H1 (cell line): ENCODE measurements at regions not wholly inside any gene's neighbourhood (a gene's known extent, or its start where the extent isn't known, plus 50 kb on each side); places are given as distances from the start of the nearest gene placed in this dataset.

Experiments used
- CTCF ChIA-PET: fragments of 300-600 bp; sonication (Branson Sonifier 250); formaldehyde crosslinking; loops from one replicate; lab custom pipeline; 2021; ENCODE audit not compliant: partially characterized antibody; lab: Charles Lee
- POLR2A ChIA-PET: fragments of 300-600 bp; sonication (Branson Sonifier 250); formaldehyde crosslinking; loops from one replicate; lab custom pipeline; 2021; ENCODE audit warnings: inconsistent platforms; ENCODE audit not compliant: partially characterized antibody; lab: Charles Lee
- DNase-seq, 2 experiments: peaks; one replicate each; pipeline versions ENCODE4 v3.0.0 to v3.0.0-alpha.2; 2010 to 2022; ENCODE audit warnings: low spot score in 2 of 2, low read depth in 1 of 2, mixed read lengths in 1 of 2
- FAIRE-seq: peaks from 2 replicates; lab custom pipeline; 2011; peaks lifted over from hg19 to GRCh38; lab: Jason Lieb, UNC
- H2AFZ ChIP-seq: 2 replicates; pipeline ENCODE4 v1.8.1; 2012; ENCODE audit warnings: low read length, inconsistent platforms
- H2AK5ac ChIP-seq: 2 replicates; pipeline ENCODE4 v1.6.1; 2013; ENCODE audit warnings: low read depth, low read length
- H2BK120ac ChIP-seq: replicated peaks from 2 replicates; pipeline ENCODE3; 2013; ENCODE audit warnings: low read depth, low read length, inconsistent platforms
- H2BK12ac ChIP-seq: 2 replicates; pipeline ENCODE4 v1.6.1; 2013; ENCODE audit warnings: low read depth, low read length
- H2BK15ac ChIP-seq: 2 replicates; pipeline ENCODE4 v1.6.1; 2013; ENCODE audit warnings: low read length
- H2BK20ac ChIP-seq: 2 replicates; pipeline ENCODE4 v1.6.1; 2013; ENCODE audit warnings: low read length
- H2BK5ac ChIP-seq: 2 replicates; pipeline ENCODE4 v1.6.1; 2013; ENCODE audit warnings: low read depth, low read length
- H3K14ac ChIP-seq: 2 replicates; pipeline ENCODE4 v1.6.1; 2013; ENCODE audit warnings: inconsistent platforms; ENCODE audit not compliant: insufficient read length
- H3K18ac ChIP-seq: 2 replicates; pipeline ENCODE4 v1.6.1; 2013; ENCODE audit warnings: low read length; ENCODE audit errors: extremely low read depth
- H3K23ac ChIP-seq: 2 replicates; pipeline ENCODE4 v1.6.1; 2013; ENCODE audit warnings: inconsistent platforms; ENCODE audit not compliant: insufficient read length
- H3K23me2 ChIP-seq: 2 replicates; pipeline ENCODE4 v1.6.1; 2013; ENCODE audit warnings: low read depth, low read length
- H3K27ac ChIP-seq: 2 replicates; pipeline ENCODE4 v1.6.1; 2011; ENCODE audit warnings: low read depth, low read length, inconsistent platforms
- H3K27me3 ChIP-seq, 4 experiments: replicated peaks in 1 of 4; 1 replicate in 1 of 4; 2 replicates in 3 of 4; pipeline versions ENCODE4 v1.6.1 to v1.8.1; 2011 to 2013; ENCODE audit warnings: low read length in 3 of 4, mild to moderate bottlenecking in 3 of 4, inconsistent platforms in 2 of 4, mixed read lengths in 2 of 4, moderate library complexity in 1 of 4; ENCODE audit not compliant: control insufficient read depth in 3 of 4, insufficient read depth in 3 of 4; ENCODE audit errors: extremely low read depth in 1 of 4
- H3K36me3 ChIP-seq, 4 experiments: 2 replicates each; pipeline versions ENCODE4 v1.6.1 to v1.8.1; 2011 to 2013; ENCODE audit warnings: mild to moderate bottlenecking in 4 of 4, low read length in 3 of 4, moderate library complexity in 2 of 4, control low read depth in 1 of 4, inconsistent platforms in 1 of 4; ENCODE audit not compliant: insufficient read depth in 4 of 4, control insufficient read depth in 2 of 4
- H3K4ac ChIP-seq: replicated peaks from 2 replicates; pipeline ENCODE3; 2013; ENCODE audit warnings: low read length, low read depth, mixed read lengths, inconsistent platforms; ENCODE audit not compliant: insufficient read length
- H3K4me1 ChIP-seq, 4 experiments: replicated peaks in 1 of 4; 1 replicate in 1 of 4; 2 replicates in 3 of 4; pipeline versions ENCODE4 v1.6.1 to v1.8.1; 2011 to 2013; ENCODE audit warnings: low read length in 3 of 4, inconsistent platforms in 2 of 4, mixed read lengths in 1 of 4; ENCODE audit not compliant: insufficient read depth in 4 of 4, control insufficient read depth in 3 of 4
- H3K4me2 ChIP-seq, 2 experiments: 2 replicates each; pipeline versions ENCODE4 v1.6.1 to v1.8.1; 2011 to 2013; ENCODE audit warnings: low read depth in 2 of 2, low read length in 2 of 2, control low read depth in 1 of 2, inconsistent platforms in 1 of 2, mild to moderate bottlenecking in 1 of 2; ENCODE audit not compliant: insufficient read depth in 1 of 2
- H3K4me3 ChIP-seq, 4 experiments: fragments of 200-600, 300-600 bp in 1 of 4; sonication (generic), shearing (Covaris generic), sonication (Bioruptor Twin) in 1 of 4; 2 replicates each; pipeline versions ENCODE4 v1.5.1 to v1.8.1; 2011 to 2016; ENCODE audit warnings: low read length in 4 of 4, low read depth in 3 of 4, control low read depth in 2 of 4, inconsistent platforms in 2 of 4, mild to moderate bottlenecking in 2 of 4, mixed read lengths in 1 of 4, moderate library complexity in 1 of 4; ENCODE audit not compliant: insufficient read depth in 2 of 4; ENCODE audit errors: extremely low read depth in 1 of 4
- H3K56ac ChIP-seq: replicated peaks from 2 replicates; pipeline ENCODE3; 2013; ENCODE audit warnings: low read depth, mild to moderate bottlenecking, mixed read lengths, low read length, inconsistent platforms; ENCODE audit not compliant: insufficient read length
- H3K79me1 ChIP-seq: 2 replicates; pipeline ENCODE4 v1.6.1; 2013; ENCODE audit warnings: low read depth, low read length, control low read depth
- H3K79me2 ChIP-seq, 2 experiments: 2 replicates each; pipeline versions ENCODE4 v1.6.1 to v1.8.1; 2012 to 2013; ENCODE audit warnings: low read length in 2 of 2, mild to moderate bottlenecking in 2 of 2, inconsistent platforms in 1 of 2; ENCODE audit not compliant: insufficient read depth in 2 of 2, control insufficient read depth in 1 of 2
- H3K9ac ChIP-seq, 4 experiments: replicated peaks in 1 of 4; 1 replicate in 1 of 4; 2 replicates in 3 of 4; pipeline versions ENCODE4 v1.6.1 to v1.8.1; 2011 to 2013; ENCODE audit warnings: low read depth in 3 of 4, low read length in 3 of 4, control low read depth in 2 of 4, mild to moderate bottlenecking in 2 of 4, moderate library complexity in 2 of 4, inconsistent platforms in 1 of 4; ENCODE audit errors: extremely low read depth in 1 of 4
- H3K9me3 ChIP-seq, 2 experiments: 2 replicates each; pipeline versions ENCODE4 v1.6.1 to v1.8.1; 2012 to 2013; ENCODE audit warnings: mild to moderate bottlenecking in 2 of 2, moderate library complexity in 2 of 2, control low read depth in 1 of 2, inconsistent platforms in 1 of 2, low read depth in 1 of 2, low read length in 1 of 2, mixed read lengths in 1 of 2; ENCODE audit not compliant: insufficient read depth in 2 of 2
- H4K20me1 ChIP-seq, 2 experiments: replicated peaks in 1 of 2; 2 replicates each; pipeline versions ENCODE3 to v1.8.1; 2011 to 2013; ENCODE audit warnings: inconsistent platforms in 2 of 2, low read length in 2 of 2, mild to moderate bottlenecking in 1 of 2; ENCODE audit not compliant: insufficient read depth in 2 of 2, control insufficient read depth in 1 of 2
- H4K5ac ChIP-seq: 2 replicates; pipeline ENCODE4 v1.6.1; 2013; ENCODE audit warnings: low read length, low read depth, mixed read lengths, inconsistent platforms; ENCODE audit not compliant: insufficient read length
- H4K8ac ChIP-seq: 2 replicates; pipeline ENCODE4 v1.8.0; 2013; ENCODE audit warnings: mild to moderate bottlenecking, moderate library complexity, low read length, inconsistent platforms; ENCODE audit not compliant: insufficient read depth; ENCODE audit errors: extremely low read depth
- H4K91ac ChIP-seq: replicated peaks from 2 replicates; pipeline ENCODE3; 2013; ENCODE audit warnings: low read length, mixed read lengths, inconsistent platforms; ENCODE audit not compliant: insufficient read length
- CBX8 ChIP-seq: fragments of 300-800, 300-1000 bp; sonication (generic); IDR thresholded peaks from 2 replicates; pipeline ENCODE4 v1.7.1; 2016; ENCODE audit warnings: low read depth, low read length, borderline replicate concordance
- CHD1 ChIP-seq: IDR thresholded peaks from 2 replicates; pipeline ENCODE4 v1.6.1; 2012; ENCODE audit warnings: low read depth, low read length, improper control_type of control experiment
- CHD2 ChIP-seq: IDR thresholded peaks from 2 replicates; pipeline ENCODE4 v1.6.1; 2012; ENCODE audit warnings: low read length, improper control_type of control experiment
- EZH2 ChIP-seq: fragments of 200-600 bp; sonication (generic); IDR thresholded peaks from 2 replicates; pipeline ENCODE4 v1.7.1; 2012; ENCODE audit warnings: low read depth, mild to moderate bottlenecking, moderate library complexity, low read length, inconsistent platforms; ENCODE audit not compliant: severe bottlenecking
- FOSL1 ChIP-seq: IDR thresholded peaks from 2 replicates; pipeline ENCODE4 v1.6.1; 2011; ENCODE audit warnings: mild to moderate bottlenecking, low read depth, low read length, moderate library complexity; ENCODE audit not compliant: insufficient read depth
- KDM5A ChIP-seq: fragments of 200-600 bp; IDR thresholded peaks from 2 replicates; pipeline ENCODE4 v1.7.1; 2012; ENCODE audit warnings: mild to moderate bottlenecking, low read length, inconsistent platforms, mixed read lengths
- SP4 ChIP-seq: IDR thresholded peaks from 2 replicates; pipeline ENCODE4 v1.6.1; 2012; ENCODE audit warnings: low read length, inconsistent platforms
- TAF7 ChIP-seq: optimal IDR thresholded peaks from 2 replicates; pipeline ENCODE3; 2011; ENCODE audit warnings: low read depth, mild to moderate bottlenecking, inconsistent platforms, low read length, moderate library complexity, borderline replicate concordance
- YY1 ChIP-seq: IDR thresholded peaks from 2 replicates; pipeline ENCODE4 v1.6.1; 2011; ENCODE audit warnings: low read depth, mild to moderate bottlenecking, low read length
- WGBS, 2 experiments: shearing (Covaris generic) in 1 of 2; methylation state at CpG; one replicate each; pipeline versions ENCODE4 v1.1.6 to v1.1.7; 2013 to 2015; ENCODE audit warnings: low lambda C conversion rate in 2 of 2, mixed read lengths in 2 of 2, inconsistent platforms in 1 of 2, low coverage in 1 of 2, missing lambda C conversion rate in 1 of 2; ENCODE audit not compliant: insufficient replicate concordance in 2 of 2, insufficient coverage in 1 of 2, insufficient read length in 1 of 2; ENCODE audit errors: extremely low coverage in 1 of 2, missing lambda C conversion rate in 1 of 2; 5-methylcytosine and 5-hydroxymethylcytosine counted together

- H4K8ac ChIP-seq = no peak overlapping the region
- H3K9me3 ChIP-seq = no peaks in the 10 kb centered on the region
- H2BK120ac ChIP-seq = no peak overlapping the region
- H3K27me3 ChIP-seq = no peaks in the 10 kb centered on the region
- H2BK5ac ChIP-seq = no peak overlapping the region
- WGBS, 2 experiments = 87% methylated on average over 2 of the region's 2 CpGs; no CpG with 5 or more reads in 1 of the 2 experiments
- ChIA-PET CTCF (interaction anchor here (1.2 kb wide), 1 partner anchor 22 kb away, joined by 4 read pairs; no protein-coding TSS in a partner anchor), POLR2A (no interaction called here)
- FAIRE-seq = no peak
- TF ChIP-seq SP4 (no peak), KDM5A (no peak), CHD2 (no peak), CHD1 (no peak), CBX8 (no peak), FOSL1 (no peak), YY1 (no peak), TAF7 (no peak), EZH2 (no peak)
- H2BK12ac ChIP-seq = no peak overlapping the region
- H4K5ac ChIP-seq = no peak overlapping the region
- no peak overlapping the region for H3K4me2 ChIP-seq
- H2AFZ ChIP-seq = no peak overlapping the region
- no peaks in the 10 kb centered on the region for H3K4me1 ChIP-seq
- H3K23me2 ChIP-seq = no peaks in the 10 kb centered on the region
- no peak overlapping the region for H3K4ac ChIP-seq
- no peak for DNase-seq
- no peaks in the 10 kb centered on the region for H4K20me1 ChIP-seq
- H4K91ac ChIP-seq = no peak overlapping the region
- H3K4me3 ChIP-seq = no peak overlapping the region
- H3K36me3 ChIP-seq = no peaks in the 10 kb centered on the region
- no peak overlapping the region for H3K14ac ChIP-seq
- no peak overlapping the region for H3K18ac ChIP-seq
- no peak overlapping the region for H3K23ac ChIP-seq
- H3K79me2 ChIP-seq = no peaks in the 10 kb centered on the region
- H2BK15ac ChIP-seq = no peak overlapping the region
- no peak overlapping the region for H2BK20ac ChIP-seq
- H3K27ac ChIP-seq = no peak overlapping the region
- H3K9ac ChIP-seq = no peak overlapping the region
- H3K56ac ChIP-seq = no peak overlapping the region
- no peaks in the 10 kb centered on the region for H3K79me1 ChIP-seq
- H2AK5ac ChIP-seq = no peak overlapping the region
These were observed 677.7 kb upstream of the NRSN1 start for GRCh38 chr6:23448281-23448680.
